Activated CD8-positive, alpha-beta T cell treated with anti-CD3 and anti-CD28 coated beads for 36 hours (primary cell): ENCODE measurements at regions not wholly inside any gene's neighbourhood (a gene's known extent, or its start where the extent isn't known, plus 50 kb on each side); places are given as distances from the start of the nearest gene placed in this dataset.

Experiments
- ATAC-seq: fragments of 200-7000 bp; cut with Tn5 transposase; one replicate; pipeline ENCODE4 v1.10.0; 2021; ENCODE audit warnings: mild to moderate bottlenecking, moderate library complexity
- CTCF ChIA-PET: fragments of 350-600 bp; sonication (Branson Sonifier 250); formaldehyde crosslinking; loops from one replicate; lab custom pipeline; 2021; ENCODE audit warnings: antibody characterized with exemption; lab: Charles Lee
- POLR2A ChIA-PET: fragments of 350-600 bp; sonication (Branson Sonifier 250); formaldehyde crosslinking; loops from one replicate; lab custom pipeline; 2021; ENCODE audit warnings: antibody characterized with exemption; lab: Charles Lee
- DNase-seq: peaks from one replicate; pipeline ENCODE4 v3.0.0-alpha.2; 2020
- H3K27ac Mint-ChIP-seq: one replicate; pipeline ENCODE4 v1.8.0; 2021; ENCODE audit warnings: mild to moderate bottlenecking, mixed read lengths
- H3K27me3 Mint-ChIP-seq: one replicate; pipeline ENCODE4 v1.8.0; 2021; ENCODE audit warnings: mixed read lengths
- H3K36me3 Mint-ChIP-seq: one replicate; pipeline ENCODE4 v1.8.0; 2021; ENCODE audit warnings: low read depth, mixed read lengths
- H3K4me1 Mint-ChIP-seq: one replicate; pipeline ENCODE4 v1.8.0; 2021; ENCODE audit warnings: low read depth, mixed read lengths
- H3K4me3 Mint-ChIP-seq: one replicate; pipeline ENCODE4 v1.8.0; 2021; ENCODE audit warnings: mild to moderate bottlenecking, moderate library complexity, mixed read lengths
- H3K9me3 Mint-ChIP-seq: one replicate; pipeline ENCODE4 v1.8.0; 2021; ENCODE audit warnings: mixed read lengths
- CTCF ChIP-seq: fragments of 200-600 bp; IDR thresholded peaks from one replicate; pipeline ENCODE4 v1.8.0; 2022; ENCODE audit warnings: antibody characterized with exemption, mild to moderate bottlenecking
- intact Hi-C: fragments of 100-400 bp; cut with micrococcal nuclease; formaldehyde crosslinking; loops from one replicate; pipeline ENCODE4 v1.10.0; 2022

GRCh38 chrX:42499620-42500019 lies 278.3 kb downstream of the PPP1R2C start:
- Mint-ChIP-seq H3K4me3 (no peak overlapping the region), H3K27ac (no peak overlapping the region), H3K27me3 (no peaks in the 10 kb centered on the region), H3K36me3 (no peaks in the 10 kb centered on the region), H3K4me1 (peaks cover 8% of the 10 kb centered on the region), H3K9me3 (no peaks in the 10 kb centered on the region)
- POLR2A ChIA-PET: no interaction called here
- no peak for TF ChIP-seq CTCF
- intact Hi-C loops: no loop called here
- ATAC-seq (no peak), DNase-seq (no peak)
- CTCF ChIA-PET: no interaction called here

GRCh38 chrX:42497356-42497755 lies 280.6 kb downstream of the PPP1R2C start:
- no peak overlapping the region for H3K27ac Mint-ChIP-seq
- ATAC-seq (no peak), DNase-seq (no peak)
- intact Hi-C loops: no loop called here
- ChIA-PET CTCF (no interaction called here), POLR2A (no interaction called here)
- H3K36me3 Mint-ChIP-seq: no peaks in the 10 kb centered on the region
- H3K27me3 Mint-ChIP-seq: no peaks in the 10 kb centered on the region
- H3K4me1 Mint-ChIP-seq: peaks cover 11% of the 10 kb centered on the region
- H3K9me3 Mint-ChIP-seq: no peaks in the 10 kb centered on the region
- no peak for TF ChIP-seq CTCF
- no peak overlapping the region for H3K4me3 Mint-ChIP-seq

DNA sequence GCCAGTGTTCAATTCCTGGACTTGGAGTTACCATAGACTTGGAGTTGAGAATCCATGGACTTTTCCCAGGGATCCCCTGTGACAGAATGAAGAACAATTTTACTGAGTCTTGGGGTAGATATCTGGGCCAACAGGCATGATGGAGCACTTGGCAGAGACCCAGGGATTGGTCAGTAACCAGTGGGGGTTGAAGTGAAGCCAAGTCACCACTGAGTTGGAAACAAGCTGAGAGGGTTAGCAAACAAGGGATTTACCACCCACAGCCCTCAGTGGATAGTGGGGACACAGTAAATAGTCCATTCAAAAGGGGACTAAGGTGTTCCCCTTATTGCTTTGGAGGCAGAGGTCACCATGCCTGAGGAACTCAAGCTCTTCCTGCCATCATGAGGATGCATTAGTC lies 281.7 kb downstream of the PPP1R2C start:
- Mint-ChIP-seq H3K4me1 (peaks cover 11% of the 10 kb centered on the region), H3K36me3 (no peaks in the 10 kb centered on the region), H3K27me3 (no peaks in the 10 kb centered on the region), H3K4me3 (no peak overlapping the region), H3K9me3 (no peaks in the 10 kb centered on the region), H3K27ac (no peak overlapping the region)
- ChIA-PET POLR2A (no interaction called here), CTCF (interaction anchor here (1.1 kb wide), 1 partner anchor 353 kb away, joined by 4 read pairs; no protein-coding TSS in a partner anchor)
- intact Hi-C loops: no loop called here
- ATAC-seq (no peak), DNase-seq (no peak)
- TF ChIP-seq CTCF: no peak

- Mint-ChIP-seq H3K4me1 (peaks cover 11% of the 10 kb centered on the region), H3K27me3 (no peaks in the 10 kb centered on the region), H3K9me3 (no peaks in the 10 kb centered on the region), H3K4me3 (no peak overlapping the region), H3K36me3 (no peaks in the 10 kb centered on the region), H3K27ac (no peak overlapping the region)
- intact Hi-C loops: no loop called here
- ChIA-PET CTCF (no interaction called here), POLR2A (no interaction called here)
- ATAC-seq: no peak
- DNase-seq: peak; percentile 2
- no peak for TF ChIP-seq CTCF
Observed at GRCh38 chrX:42495139-42495538, 282.8 kb downstream of the PPP1R2C start.

GRCh38 chrX:42491137-42491907 lies 286.6 kb downstream of the PPP1R2C start:
- POLR2A ChIA-PET: no interaction called here
- Mint-ChIP-seq H3K4me1 (peaks cover 11% of the 10 kb centered on the region), H3K9me3 (no peaks in the 10 kb centered on the region), H3K36me3 (no peaks in the 10 kb centered on the region), H3K27ac (no peak overlapping the region), H3K4me3 (no peak overlapping the region), H3K27me3 (no peaks in the 10 kb centered on the region)
- no peak for TF ChIP-seq CTCF
- DNase-seq: no peak
- intact Hi-C loops: no loop called here
- no peak for ATAC-seq
- CTCF ChIA-PET: no interaction called here
